GM12878 (cell line): ENCODE measurements at regions not wholly inside any gene's neighbourhood (a gene's known extent, or its start where the extent isn't known, plus 50 kb on each side); places are given as distances from the start of the nearest gene placed in this dataset.

Source experiments
- ETV6 ChIP-seq, 2 experiments: fragments of 450-650 bp in 1 of 2; IDR thresholded peaks in 1 of 2; conservative IDR thresholded peaks in 1 of 2; 2 replicates each; pipeline ENCODE4 v1.6.1; 2014; ENCODE audit warnings: antibody characterized with exemption in 1 of 2, borderline replicate concordance in 1 of 2, low read depth in 1 of 2, mild to moderate bottlenecking in 1 of 2, moderate library complexity in 1 of 2
- NFYA ChIP-seq: IDR thresholded peaks from 2 replicates; pipeline ENCODE4 v1.6.1; 2011; ENCODE audit warnings: low read depth, mild to moderate bottlenecking, low read length, improper control_type of control experiment, borderline replicate concordance
- SMC3 ChIP-seq: IDR thresholded peaks from 2 replicates; pipeline ENCODE4 v1.6.1; 2011; ENCODE audit warnings: low read length, improper control_type of control experiment, borderline replicate concordance
- TF ChIP-seq, protein P1 (sequence below): fragments of 450-650 bp; conservative IDR thresholded peaks from 2 replicates; pipeline ENCODE4 v1.6.1; 2017; ENCODE audit warnings: mild to moderate bottlenecking, moderate library complexity
- TF ChIP-seq, protein P2 (sequence below): IDR thresholded peaks from 2 replicates; pipeline ENCODE4 v1.6.1; 2012; ENCODE audit warnings: improper control_type of control experiment, low read depth, low read length; ENCODE audit not compliant: insufficient replicate concordance

DNA sequence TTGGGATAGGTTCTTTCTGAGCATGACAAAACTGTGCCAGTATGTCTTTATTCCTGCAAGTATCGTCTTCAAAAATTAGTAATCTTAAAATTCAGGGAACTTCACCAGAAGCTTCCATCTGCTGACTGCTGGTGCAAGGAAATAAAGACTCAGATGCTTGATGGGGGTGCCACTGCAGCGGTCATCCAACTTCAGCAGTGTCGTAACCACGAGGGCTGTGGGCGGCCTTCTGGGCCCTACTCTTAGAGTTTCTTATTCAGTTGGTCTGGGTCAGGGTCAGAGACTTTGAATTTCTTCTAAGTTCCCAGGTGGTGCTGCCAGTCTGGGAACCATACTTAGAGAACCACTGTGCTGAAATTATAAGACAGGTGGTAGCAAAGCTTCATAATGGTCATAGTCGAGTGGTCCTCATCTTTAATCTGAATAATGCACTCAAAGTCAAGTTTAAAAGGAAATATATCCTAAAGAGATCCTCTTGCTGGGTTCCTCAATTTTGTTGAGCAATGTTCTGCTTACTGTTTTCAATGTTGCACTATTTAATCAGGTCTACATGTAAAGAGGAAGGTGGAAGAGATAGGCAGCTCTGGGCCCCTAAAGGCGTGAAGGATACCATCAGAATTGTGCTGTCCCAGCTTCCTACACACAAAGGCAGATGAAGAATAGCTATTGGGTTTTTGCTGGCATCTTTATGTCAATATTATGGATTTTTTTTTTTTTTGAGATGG lies 165.4 kb upstream of the GMDS start (continued):
- TF ChIP-seq NFYA (no peak), ETV6 (conservative IDR thresholded peaks at IDR 0.05 in 1 of 2, IDR thresholded peaks at IDR 0.05 in 1 of 2; ENCODE audit: borderline replicate concordance in 1 of 2, low read depth in 1 of 2) (no peak), SMC3 (no peak)
- TF ChIP-seq, protein P1, sequence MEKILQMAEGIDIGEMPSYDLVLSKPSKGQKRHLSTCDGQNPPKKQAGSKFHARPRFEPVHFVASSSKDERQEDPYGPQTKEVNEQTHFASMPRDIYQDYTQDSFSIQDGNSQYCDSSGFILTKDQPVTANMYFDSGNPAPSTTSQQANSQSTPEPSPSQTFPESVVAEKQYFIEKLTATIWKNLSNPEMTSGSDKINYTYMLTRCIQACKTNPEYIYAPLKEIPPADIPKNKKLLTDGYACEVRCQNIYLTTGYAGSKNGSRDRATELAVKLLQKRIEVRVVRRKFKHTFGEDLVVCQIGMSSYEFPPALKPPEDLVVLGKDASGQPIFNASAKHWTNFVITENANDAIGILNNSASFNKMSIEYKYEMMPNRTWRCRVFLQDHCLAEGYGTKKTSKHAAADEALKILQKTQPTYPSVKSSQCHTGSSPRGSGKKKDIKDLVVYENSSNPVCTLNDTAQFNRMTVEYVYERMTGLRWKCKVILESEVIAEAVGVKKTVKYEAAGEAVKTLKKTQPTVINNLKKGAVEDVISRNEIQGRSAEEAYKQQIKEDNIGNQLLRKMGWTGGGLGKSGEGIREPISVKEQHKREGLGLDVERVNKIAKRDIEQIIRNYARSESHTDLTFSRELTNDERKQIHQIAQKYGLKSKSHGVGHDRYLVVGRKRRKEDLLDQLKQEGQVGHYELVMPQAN = no peak
- TF ChIP-seq, protein P2, sequence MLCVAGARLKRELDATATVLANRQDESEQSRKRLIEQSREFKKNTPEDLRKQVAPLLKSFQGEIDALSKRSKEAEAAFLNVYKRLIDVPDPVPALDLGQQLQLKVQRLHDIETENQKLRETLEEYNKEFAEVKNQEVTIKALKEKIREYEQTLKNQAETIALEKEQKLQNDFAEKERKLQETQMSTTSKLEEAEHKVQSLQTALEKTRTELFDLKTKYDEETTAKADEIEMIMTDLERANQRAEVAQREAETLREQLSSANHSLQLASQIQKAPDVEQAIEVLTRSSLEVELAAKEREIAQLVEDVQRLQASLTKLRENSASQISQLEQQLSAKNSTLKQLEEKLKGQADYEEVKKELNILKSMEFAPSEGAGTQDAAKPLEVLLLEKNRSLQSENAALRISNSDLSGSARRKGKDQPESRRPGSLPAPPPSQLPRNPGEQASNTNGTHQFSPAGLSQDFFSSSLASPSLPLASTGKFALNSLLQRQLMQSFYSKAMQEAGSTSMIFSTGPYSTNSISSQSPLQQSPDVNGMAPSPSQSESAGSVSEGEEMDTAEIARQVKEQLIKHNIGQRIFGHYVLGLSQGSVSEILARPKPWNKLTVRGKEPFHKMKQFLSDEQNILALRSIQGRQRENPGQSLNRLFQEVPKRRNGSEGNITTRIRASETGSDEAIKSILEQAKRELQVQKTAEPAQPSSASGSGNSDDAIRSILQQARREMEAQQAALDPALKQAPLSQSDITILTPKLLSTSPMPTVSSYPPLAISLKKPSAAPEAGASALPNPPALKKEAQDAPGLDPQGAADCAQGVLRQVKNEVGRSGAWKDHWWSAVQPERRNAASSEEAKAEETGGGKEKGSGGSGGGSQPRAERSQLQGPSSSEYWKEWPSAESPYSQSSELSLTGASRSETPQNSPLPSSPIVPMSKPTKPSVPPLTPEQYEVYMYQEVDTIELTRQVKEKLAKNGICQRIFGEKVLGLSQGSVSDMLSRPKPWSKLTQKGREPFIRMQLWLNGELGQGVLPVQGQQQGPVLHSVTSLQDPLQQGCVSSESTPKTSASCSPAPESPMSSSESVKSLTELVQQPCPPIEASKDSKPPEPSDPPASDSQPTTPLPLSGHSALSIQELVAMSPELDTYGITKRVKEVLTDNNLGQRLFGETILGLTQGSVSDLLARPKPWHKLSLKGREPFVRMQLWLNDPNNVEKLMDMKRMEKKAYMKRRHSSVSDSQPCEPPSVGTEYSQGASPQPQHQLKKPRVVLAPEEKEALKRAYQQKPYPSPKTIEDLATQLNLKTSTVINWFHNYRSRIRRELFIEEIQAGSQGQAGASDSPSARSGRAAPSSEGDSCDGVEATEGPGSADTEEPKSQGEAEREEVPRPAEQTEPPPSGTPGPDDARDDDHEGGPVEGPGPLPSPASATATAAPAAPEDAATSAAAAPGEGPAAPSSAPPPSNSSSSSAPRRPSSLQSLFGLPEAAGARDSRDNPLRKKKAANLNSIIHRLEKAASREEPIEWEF = no peak
